Dermis microvascular lymphatic vessel endothelial cell (primary cell): ENCODE measurements at regions not wholly inside any gene's neighbourhood (a gene's known extent, or its start where the extent isn't known, plus 50 kb on each side); places are given as distances from the start of the nearest gene placed in this dataset.
"Not testable (repeated sequence)": the region's sequence is repeated elsewhere in the genome, so short reads cannot be mapped to it uniquely, and the experiment has no call there.

Source experiments
- DNase-seq, 2 donors: peaks; one replicate each; pipeline versions ENCODE4 v3.0.0 to v3.0.0-alpha.2; 2010; ENCODE audit warnings: low read depth in 2 of 2

DNA sequence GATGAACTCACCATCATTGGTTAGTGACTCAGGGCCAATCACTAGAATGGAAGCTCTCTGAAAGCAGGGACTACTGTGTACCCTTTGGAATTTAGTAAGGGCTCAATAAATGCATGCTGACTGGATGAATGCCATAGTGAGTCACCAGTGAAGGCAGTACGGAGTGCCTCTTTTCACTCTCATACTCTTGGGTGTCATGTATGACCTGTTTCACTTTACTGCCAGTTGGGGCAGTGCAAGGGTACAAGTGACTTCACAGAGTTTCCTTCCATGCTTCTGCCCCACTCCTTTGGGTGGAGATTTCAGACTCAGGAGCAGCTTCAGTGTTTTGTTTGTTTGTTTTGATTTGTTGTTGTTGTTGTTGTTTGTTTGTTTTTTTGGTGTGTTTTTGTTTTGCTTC, 57.7 kb downstream of the SOX3 start:
- no peak for DNase-seq

DNA sequence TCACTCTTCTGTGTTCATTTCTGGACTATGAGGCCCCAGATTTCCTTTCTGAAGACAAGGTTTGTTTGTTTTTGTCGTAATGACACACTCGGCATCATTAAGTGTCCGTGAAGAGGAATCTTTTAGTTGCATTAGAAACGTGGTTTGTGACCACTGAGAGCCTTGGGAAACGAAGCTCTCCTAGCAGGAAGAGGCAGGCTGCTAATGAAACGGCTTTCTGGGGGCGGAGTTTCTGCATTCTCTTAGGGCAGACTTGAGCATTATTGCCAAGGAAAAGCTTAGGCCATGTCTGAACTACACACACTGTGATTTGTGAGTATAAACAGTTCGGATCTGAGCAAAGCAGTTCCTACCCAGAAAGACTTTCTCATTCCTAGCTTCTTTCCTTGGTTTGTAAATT, 64.0 kb downstream of the SOX3 start:
- DNase-seq, result no peak

DNA sequence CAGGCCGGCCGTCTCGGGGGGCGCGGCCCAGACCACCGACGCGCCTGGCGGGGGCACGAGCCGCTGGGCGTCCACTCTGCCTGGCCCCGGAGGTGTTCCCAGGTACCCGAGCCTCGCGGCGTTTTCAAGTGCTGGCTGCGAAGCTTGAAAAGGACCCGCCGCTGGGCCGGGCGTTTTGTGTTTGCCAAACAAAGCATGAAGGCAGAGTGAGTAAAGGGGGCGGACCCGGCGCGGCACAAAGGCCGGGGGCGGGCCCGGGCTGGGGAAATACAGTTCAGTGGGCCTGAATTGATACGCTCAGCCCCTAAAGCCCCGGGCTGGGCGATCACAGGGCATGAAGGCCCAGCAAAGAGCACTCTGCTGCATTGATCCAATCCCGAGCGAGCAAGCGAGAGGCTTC, 65.4 kb downstream of the SOX3 start:
- no peak for DNase-seq

DNA sequence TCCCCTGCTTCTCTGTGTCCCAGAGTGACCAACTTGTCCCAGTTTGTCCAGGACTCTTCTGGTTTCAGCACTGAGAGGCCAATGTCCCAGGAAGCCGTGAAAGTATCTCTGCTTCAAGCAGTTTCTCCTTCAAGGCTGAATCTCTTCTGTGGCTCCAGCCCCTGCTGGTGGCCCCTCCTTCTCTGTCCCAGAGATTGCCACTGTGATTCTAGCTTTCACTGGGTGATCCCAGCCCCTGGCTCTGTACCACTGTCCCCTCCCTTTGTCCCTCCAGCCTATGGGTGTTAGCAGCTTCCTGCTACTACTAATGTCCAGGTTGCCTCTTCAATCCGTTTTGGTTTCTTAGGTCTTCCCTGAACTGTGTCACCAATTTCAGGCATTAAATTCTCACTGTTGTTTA, 70.5 kb downstream of the SOX3 start:
- DNase-seq, result no peak

DNA sequence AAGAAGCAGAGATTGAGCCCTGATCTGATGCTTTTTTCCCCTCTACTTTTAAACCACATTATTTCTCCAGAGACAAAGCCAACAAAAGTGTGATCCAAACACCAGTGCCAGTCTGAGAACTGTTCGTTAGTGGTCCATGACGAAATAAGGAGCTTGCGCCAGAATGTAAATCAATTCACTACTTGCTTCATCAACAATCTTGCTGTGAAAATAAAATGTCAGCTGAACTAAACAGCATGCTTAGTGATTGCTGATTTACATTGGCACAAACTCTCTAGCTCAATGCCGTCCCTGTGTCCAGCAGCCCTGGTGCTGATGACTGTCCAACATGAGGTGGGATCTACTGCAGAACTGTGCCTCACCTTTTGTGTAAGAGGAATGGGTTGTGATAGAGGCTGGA, 71.3 kb downstream of the SOX3 start:
- DNase-seq, result no peak

DNA sequence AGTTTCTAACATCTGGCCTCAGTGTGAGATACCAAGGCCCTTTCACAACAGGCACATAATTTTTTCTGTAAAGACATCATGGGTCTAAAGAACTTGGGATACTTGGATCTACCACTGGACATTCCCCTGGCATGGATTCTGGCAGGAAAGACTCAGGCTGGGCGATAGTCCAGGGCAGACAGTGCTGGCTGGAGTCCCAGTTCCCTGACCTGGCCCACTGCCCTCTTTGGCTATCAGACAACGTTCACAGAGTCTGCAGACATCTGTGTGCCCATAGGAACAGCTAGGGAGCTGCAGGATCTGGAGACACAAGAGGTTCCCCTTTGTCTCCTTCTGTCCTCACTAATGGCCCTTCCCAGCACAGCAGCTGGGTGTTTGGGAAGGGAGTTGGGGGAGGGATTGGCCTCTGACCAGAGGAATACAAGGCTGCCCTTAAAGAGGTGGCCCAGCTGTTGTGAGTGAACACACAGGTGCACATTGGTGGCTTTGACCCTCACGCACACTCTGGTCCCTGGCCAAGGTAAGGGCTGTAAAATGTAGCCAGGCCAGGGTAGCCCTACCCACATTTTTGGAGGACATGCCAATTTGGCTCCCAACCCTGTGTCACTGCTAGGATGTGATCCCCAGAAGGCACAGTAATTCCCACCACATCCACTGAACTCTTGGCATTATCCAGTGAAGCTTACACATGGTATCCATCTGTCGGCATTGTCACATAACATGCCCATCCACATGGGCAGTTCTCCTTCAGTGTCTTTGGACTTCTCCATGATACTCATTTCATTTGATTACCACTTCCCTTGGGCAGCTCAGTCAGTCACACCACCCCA, 72.3 kb downstream of the SOX3 start:
- peak in 1 of 2 donors; percentile 1 for DNase-seq

DNA sequence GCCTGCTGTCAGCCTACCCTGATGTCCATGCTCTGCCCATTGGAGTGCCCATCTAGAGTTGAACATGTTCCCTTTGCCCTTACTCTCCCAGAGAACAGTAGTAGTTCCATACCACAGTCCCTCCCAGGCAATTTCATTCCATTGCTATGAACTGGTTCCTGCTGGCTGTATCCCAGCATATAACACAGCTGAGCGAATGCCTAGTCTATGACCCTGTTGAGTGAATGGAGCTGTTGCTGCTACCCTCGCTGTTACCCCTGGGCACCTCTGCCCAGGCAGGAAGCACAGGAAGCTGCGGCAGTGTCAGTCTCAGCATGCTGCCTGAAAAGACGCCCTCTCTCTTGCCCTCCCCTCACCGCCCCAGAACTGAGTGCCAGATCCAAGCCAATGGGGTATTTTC, 73.3 kb downstream of the SOX3 start:
- DNase-seq, result no peak

DNA sequence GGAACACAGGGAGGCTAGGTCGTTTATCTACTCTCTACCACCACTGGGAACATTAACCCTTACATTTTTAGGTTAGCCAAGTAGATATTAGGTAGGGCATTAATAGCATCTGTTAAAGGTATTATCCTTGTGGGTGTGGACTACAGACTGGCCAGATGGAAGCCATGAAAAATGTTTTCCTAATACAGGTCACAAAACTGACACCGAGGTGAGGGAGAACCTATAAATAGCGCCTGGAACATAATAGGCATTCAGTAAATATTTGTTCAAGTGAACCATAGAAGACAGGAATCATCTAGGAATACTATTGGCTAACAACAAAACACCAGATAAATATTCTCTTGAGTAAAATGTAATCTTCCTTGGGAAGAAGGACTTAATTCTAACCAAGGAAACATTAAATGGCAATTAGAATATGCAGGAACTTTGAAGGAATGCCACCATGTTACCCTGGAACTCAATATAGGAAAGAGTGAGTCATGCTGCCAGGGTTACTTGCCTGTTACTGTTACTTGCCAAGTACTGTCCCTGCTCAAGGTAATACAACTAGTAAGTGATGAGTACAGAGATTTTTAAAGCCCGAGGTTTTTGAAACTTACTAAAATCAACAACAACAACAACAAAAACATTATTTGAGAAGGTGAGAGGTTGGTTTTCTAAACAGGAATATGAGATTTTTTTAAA, 79.0 kb downstream of the SOX3 start:
- no peak for DNase-seq

DNA sequence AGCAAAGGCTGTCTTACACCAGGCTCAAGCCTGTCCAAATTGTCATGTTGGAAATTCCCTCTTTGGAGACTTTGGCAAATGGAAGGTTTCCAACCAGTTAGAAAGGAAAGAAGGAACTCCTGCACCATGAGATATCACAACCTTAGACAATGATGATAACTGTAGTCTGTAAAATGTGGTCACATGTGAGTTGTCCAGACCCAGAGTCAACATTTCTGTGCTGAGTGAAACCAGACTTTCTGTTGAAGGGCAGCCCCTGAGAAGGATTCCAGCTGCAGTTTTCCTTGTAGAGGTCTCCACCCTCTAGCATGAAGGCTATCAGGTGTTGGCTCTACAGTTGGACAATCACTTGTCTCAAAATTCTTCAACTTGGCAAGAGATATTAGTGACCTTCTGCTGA, 82.4 kb downstream of the SOX3 start:
- DNase-seq, result no peak

DNA sequence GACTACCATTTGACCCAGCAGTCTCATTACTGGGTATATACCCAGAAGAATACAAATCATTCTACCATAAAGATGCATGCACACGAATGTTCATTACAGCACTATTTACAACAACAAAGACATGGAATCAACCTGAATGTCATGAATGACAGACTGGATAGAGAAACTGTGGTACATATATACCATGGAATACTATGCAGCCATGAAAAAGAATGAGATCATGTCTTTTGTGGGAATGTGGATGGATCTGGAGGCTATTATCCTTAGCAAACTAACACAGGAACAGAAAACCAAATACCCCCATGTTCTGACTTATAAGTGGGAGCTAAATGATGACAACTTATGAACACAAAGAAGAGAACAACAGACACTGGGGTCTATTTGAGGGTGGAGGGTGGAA, 102.7 kb downstream of the SOX3 start:
- DNase-seq, result not testable (repeated sequence)

DNA sequence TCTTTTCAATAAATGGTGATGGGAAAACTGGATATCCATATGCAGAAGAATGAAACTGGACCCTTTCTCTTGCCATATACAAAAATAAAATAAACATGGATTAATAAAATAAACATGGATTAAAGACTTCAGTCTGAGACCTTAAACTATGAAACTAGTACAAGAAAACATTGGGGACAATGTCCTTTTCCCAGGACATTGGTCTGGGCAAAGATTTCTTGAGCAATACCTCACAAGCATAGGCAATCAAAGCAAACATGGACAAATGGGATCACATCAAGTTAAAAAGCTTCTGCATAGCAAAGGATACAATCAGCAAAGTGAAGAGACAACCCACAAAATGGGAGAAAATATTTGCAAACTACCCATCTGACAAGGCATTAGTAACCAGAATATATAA, 108.5 kb downstream of the SOX3 start:
- DNase-seq, result not testable (repeated sequence)

DNA sequence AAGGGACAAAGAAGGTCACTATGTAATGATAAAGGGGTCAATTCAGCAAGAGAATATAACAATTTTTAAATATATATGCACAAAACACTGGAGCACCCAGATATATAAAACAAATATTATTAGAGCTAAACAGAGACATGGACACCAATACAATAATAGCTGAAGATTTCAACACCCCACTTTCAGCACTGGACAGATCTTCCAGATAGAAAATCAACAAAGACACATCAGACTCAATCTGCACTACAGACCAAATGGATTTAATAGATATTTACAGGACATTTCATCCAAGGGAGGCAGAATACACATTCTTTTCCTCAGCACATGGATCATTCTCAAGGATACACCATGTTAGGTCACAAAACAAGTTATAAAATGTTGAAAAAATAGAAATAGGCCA, 111.4 kb downstream of the SOX3 start:
- DNase-seq, result no peak

DNA sequence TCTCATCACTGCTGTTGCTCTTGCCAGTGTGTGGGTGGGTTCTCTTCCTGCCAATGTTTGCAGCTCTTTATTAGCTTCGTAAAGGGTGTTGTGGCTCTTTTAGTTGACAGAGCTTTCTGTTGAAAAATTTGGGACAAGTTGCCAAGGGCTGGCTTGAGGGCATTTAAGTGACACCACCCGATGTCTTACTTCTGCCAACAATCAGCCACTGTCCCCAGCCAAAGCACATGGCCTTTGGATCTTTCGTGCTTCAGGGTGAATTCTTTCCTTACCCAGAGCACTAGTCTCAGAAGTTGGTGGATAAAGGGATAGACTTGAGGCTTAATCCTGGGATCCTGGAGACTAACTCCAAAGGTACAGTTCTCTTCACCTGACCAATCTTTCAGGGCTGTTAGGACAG, 113.6 kb downstream of the SOX3 start:
- no peak for DNase-seq

DNA sequence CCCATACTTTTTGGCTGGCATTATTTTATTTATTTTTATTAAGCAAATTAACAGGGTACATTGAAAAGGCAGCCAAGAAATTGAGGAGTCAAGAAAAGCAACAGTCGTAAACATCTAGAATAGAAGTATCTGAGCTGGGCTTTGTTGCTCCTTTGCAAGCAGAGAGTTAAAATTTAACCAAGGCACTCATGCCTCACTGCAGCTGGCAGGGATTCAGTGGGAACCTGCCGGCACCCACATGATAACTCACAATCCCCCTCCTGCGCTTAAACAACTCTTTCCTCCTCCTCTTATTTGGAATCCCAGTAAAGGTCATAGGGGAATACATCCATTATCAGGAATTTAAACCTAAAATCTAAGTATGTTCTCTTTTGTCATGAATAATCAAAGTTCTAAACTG, 115.5 kb downstream of the SOX3 start:
- no peak for DNase-seq

DNA sequence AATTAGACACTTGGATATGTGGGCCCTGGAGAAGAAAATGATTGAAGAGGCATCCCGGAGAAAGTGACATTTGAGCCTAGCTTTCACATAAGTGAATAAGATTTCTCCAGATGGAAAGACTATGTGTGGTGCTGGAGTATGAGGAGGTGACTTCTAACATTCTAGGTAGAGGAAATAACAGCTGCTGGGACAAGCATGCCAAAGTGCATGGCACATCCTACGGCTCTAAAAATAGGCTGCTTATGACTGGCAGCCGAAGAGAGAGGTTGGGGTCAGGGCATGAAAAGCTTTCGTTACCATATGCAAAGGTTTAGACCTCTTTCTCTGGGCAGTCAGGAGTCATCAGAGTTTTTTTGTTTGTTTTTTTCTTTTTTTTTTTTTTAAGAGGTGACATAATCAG, 142.0 kb downstream of the SOX3 start:
- no peak for DNase-seq

DNA sequence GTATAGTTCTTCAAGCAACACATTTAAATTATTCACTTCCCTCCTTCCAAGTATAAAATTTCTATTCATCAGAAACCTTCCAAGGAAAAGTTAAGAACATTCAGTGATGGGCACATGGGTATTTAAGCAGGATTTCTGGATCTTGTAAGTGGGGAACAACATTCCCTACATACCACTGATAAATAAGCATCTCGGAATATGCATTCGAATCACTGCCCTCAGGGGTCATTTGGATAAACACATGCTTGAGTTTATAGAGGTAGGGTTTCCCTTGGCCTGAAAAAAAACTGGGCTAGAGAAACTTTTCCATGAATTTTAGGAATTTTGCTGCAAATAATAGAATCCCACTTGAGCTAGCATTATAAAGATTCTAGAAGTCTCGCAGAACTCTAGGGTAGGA, 143.9 kb downstream of the SOX3 start:
- DNase-seq, result no peak

DNA sequence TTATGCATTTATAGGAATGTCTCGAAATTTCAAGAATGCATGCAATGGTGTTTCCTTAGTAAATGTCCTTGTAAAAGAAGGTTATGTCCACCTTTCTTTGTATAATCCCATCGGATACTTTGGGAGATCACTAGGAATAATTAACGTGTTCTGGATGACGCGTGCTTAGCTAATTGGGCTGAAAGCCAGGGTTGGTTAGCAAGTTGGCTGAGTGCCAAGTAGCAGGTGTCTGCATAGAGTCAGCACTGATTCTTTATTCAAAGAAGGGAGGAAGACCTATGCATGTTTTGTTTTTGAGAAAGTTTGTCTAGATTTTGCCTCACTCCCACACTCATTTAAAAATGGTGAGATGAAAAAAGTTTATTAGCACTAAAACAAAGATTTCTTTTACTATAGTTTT, 144.6 kb downstream of the SOX3 start:
- no peak for DNase-seq

DNA sequence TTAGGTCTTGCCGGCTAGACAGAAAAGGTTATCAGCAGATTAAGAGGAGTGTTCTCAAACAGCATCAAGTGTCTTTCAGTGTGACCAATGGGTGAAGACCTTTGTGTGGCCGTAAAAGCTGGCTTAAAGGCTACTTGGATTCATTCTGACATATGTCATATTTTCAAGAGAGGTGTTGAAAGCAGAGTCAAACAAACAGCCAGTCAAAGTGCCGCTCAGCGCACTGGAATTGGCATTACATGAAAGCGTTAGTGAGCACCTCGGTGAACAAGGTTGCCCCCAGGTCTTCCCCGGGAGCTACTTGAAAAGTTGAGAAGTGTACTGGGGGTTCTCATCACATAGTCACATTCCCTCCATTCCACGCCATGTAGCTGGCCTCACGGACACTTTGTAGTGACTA, 148.9 kb downstream of the SOX3 start:
- no peak for DNase-seq

DNA sequence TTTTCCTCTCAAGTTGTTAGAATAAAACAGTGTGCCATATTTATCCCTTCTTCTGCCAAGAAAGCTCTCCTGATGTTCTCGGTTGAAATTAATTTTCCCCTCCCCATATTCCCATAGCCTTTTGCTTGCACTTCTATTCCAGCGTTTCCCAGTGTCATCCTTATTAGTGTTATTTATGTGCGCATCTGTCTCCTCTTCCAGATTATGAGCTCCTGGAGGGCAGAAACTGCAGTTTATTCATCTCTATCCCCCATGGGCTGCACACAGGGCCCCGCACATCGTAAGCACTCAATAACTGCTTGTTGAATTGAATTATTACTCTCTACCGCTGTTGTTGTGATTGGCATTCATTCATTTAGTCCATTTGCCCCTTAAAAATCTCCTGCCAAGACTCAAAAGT, 149.4 kb downstream of the SOX3 start:
- DNase-seq, result no peak

DNA sequence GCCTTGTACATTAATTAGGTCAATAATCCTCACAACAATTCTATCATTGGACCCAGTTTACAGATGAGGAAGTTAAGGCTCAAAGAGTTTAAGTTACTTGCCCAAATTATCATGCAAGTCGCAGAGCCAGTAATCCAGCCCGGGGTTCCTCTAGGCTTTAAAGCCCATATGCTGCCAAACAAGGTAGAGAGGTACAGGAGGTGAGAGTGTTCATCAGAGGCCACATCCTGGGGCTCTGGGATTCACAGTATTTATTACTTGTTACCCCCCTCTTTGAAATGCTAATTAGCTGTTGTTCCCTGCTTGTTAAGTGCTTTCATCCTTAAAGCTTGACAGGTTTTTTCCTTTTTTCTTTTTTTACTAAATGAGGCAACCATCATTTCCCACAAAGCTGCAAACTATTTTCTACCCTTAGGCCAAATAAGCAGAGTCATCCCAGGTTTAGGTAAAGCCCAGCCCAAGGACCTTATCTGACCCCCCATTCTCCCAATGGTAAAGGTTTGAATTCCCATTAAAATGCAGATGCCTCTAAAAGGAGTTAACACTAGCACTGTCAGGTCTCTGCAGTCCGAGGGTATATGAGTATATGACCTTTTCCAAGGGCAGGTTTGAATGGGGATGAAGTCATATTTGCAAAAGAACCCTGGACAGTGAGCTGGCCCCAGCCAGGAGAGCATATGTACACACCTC, 150.3 kb downstream of the SOX3 start:
- DNase-seq, result no peak

DNA sequence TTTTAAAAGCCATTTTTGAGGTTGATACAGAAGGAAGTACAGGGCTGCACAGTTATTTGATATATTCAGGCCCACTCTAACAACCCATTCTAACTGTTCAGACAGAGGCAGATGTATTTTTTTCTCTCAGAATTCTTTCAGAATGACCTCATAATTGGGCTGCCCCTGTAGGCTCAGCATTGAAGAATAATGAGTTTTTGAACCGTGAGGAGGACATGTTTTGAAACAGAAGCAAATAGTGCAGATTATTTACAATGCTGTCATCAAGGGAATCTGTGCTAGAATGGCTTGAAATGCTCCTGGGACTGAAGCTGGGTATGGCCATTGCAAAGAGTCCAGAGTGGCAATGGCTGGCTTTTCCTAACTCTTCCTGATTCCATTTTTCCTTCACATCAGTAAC, 158.1 kb downstream of the SOX3 start:
- DNase-seq, result no peak

DNA sequence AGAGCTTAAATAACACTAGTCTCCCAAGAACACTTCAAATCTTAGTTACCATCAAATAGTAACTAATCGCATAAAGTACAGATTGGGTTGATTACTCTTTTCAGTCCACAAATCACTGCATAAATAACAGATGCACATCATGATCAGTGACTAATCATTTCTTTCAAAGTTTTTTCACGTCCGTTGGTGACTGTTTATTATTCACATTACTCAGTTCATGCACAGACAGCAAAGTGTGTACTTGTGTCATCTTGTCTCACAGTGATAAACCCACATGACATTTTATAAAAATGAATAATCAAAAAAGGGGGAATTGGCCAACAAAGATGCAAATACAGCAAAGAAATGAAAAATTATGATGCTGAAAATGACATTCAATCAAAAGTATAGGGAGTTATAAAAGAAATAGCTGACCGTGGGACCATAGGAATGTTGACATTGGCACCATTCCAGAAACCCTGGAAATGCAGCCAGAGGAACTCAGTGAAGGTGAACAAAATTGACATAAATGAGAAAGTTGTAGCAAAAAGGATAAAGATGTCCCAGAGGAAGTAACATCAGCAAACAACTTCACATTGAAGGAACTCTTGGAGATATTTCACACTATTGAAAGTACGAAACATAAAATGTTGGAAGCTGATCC, 161.5 kb downstream of the SOX3 start:
- DNase-seq, result no peak
